ENCODE measurements at regions not wholly inside any gene's neighbourhood (a gene's known extent, or its start where the extent isn't known, plus 50 kb on each side); places are given as distances from the start of the nearest gene placed in this dataset.
A peak's percentile ranks its signal among the peaks of the same experiment; 100 is the strongest.

DNA sequence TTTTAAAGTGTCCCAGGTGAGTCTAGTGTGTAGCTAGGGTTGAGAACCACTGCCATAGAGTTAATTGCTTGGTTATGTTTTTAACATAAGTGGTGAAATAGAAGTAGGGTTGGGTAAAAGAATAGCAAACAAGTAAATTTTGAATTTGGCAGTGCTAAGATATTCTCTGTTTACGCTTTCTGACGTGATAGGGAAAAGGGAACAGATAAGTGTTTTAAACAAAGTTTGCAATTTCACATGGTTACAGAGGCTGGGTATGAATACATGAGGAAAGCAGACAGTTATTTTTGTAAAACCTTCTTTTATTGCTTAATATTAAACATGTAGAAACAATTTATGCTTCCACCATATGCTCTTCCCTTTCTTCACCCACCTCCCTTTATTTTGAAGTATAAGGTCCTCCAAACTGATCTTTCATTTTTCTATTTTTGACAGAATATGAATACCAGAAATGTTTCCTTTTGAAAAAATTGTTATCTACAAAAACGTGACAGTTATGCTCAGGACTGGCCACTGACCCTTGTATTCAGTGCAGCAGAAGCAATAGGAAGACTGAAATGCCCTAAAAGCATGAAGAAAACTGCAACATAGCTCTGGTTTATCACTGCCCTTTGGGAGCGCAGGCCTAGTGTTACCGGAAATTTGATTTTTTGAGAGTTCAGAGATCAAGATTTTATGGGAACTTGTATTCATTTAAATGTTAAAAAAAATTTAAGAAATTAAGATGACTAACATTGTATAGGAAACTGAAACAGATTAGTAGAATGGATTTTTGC lies 214.4 kb upstream of the ARSJ start:
- TF ChIP-seq, protein P1, sequence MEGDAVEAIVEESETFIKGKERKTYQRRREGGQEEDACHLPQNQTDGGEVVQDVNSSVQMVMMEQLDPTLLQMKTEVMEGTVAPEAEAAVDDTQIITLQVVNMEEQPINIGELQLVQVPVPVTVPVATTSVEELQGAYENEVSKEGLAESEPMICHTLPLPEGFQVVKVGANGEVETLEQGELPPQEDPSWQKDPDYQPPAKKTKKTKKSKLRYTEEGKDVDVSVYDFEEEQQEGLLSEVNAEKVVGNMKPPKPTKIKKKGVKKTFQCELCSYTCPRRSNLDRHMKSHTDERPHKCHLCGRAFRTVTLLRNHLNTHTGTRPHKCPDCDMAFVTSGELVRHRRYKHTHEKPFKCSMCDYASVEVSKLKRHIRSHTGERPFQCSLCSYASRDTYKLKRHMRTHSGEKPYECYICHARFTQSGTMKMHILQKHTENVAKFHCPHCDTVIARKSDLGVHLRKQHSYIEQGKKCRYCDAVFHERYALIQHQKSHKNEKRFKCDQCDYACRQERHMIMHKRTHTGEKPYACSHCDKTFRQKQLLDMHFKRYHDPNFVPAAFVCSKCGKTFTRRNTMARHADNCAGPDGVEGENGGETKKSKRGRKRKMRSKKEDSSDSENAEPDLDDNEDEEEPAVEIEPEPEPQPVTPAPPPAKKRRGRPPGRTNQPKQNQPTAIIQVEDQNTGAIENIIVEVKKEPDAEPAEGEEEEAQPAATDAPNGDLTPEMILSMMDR (IDR thresholded peaks at IDR 0.05; ENCODE audit: low read depth, low read length): no peak
- DNase-seq (ENCODE audit: extremely low read depth, low read depth): no peak

DNA sequence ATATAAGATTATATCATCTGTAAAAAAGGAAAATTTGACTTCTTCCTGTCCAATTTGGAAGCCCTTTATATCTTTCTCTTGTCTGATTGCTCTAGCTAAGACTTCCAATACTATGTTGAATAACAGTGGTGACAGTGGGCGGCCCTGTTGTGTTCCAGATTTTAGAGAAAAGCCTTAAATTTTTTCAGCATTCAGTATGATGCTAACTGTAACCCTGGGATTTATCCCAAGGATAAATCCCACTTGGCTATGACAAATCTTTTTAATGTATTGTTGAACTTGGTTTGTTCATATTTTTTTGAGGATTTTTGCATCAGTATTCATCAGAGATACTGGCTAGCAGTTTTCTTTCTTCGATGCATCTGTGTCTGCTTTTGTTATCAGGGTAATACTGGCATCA lies 217.2 kb upstream of the ARSJ start:
- no peak for DNase-seq (ENCODE audit: extremely low read depth, low read depth)

DNA sequence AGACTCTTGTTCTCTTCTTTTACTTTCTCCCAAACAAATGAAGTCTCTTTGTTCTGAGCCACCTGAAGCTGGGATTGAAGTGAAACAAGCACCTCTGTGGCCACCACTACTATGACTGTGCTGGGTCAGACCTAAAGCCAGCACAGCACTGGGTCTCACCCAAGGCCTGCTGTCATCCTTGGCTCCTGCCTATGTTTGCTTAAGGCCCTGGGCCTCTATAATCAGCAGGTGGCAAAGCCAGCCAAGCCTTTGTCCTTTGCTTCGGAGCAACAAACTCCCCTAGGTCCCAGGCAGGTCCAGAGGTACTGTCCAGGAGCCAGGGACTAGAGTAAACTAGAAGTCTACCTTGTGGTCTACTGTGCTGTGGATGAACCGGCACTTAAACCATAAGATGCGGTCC lies 220.6 kb upstream of the ARSJ start:
- TF ChIP-seq, protein P1 (IDR thresholded peaks at IDR 0.05; ENCODE audit: low read depth, low read length): no peak
- DNase-seq (ENCODE audit: extremely low read depth, low read depth): no peak

More for the DNA sequence above, 217.2 kb upstream of the ARSJ start:
- TF ChIP-seq, protein P1 (IDR thresholded peaks at IDR 0.05; ENCODE audit: low read depth, low read length): no peak

DNA sequence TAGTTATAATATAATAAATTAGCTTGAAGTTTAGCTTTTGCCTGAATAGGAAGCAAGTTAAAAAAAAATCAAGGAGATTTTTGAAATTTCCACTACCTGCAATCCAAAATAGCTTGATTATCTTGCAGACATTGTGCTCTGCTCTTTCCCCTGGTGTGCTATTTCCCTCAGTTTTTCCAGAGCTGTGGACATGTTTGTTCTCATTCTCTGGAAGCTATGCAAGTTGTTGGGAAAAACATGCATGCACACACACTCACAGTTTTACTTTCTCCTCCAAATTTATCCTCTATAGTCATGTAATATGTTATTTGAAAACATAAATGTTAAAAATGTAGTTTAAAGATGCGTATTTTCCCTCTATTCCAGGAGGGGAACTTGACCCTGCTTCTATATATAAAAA lies 225.8 kb upstream of the ARSJ start:
- no peak for DNase-seq (ENCODE audit: extremely low read depth, low read depth)
- TF ChIP-seq, protein P1 (IDR thresholded peaks at IDR 0.05; ENCODE audit: low read depth, low read length): no peak

DNA sequence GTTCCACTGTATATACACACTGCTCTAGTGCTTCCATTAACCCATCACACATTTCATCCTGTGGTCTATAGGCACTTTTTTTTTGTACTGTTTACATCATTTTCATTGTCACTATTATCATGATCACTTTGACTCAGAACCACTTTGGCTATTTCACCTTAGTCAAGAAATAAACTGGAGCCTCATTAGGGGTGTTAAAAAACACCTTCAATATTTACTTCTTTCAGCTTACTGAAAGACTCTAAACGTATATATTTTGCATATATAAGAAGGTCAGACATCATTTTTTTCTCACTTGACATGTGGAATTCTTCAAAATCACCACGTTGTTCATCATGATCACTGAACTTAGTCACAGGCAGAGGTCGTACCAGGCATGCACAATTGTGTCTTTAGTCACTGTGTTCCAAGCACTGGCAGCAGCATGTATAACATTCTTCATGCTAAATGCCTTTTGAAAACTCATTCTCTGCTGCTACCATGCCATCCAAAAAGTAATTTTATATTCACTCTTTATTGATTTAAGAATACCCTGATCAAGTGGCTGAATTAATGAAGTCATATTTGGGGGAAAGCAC lies 229.2 kb upstream of the ARSJ start:
- DNase-seq (ENCODE audit: extremely low read depth, low read depth): peak; percentile 0
- TF ChIP-seq, protein P1 (IDR thresholded peaks at IDR 0.05; ENCODE audit: low read depth, low read length): peak; percentile 11

DNA sequence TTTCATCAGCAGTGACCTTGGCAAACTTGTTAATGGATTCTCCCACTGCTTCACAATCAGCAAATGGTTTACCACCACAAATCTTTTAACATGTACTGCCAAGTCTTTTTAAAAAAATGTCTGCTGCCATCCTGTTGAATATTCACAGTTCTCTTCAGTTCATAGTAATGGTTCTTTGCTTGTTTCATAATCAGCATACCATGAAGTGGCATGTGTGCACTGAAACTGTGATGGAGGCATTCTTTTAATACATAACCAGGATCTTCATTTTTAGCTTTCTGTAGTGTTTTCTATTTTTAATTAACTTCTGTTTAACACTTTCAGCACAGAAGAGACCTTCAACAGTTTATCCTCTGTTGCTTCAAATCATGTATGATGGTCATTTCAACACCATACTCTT lies 230.1 kb upstream of the ARSJ start:
- DNase-seq (ENCODE audit: extremely low read depth, low read depth): no peak
- TF ChIP-seq, protein P1 (IDR thresholded peaks at IDR 0.05; ENCODE audit: low read depth, low read length): no peak

DNA sequence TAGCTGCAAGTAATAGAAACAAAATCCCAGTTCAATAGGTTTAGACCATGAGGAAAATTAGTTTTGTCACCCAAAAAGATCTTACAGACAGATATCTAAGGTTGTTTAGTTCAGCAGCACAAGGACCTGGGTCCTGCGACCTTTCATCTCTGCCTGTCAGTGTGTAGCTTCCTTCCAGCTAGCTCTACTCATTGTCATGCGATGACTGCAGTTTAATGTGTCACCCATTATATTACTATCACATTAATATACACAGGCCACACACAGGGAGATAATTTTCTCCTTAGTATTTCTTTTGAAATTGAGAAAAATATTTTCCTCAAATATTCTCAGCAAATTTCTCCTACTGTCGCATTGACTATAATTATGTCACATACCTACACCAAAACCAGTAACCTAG lies 232.1 kb upstream of the ARSJ start:
- TF ChIP-seq, protein P1 (IDR thresholded peaks at IDR 0.05; ENCODE audit: low read depth, low read length): no peak
- no peak for DNase-seq (ENCODE audit: extremely low read depth, low read depth)
